ENCODE measurements at regions not wholly inside any gene's neighbourhood (a gene's known extent, or its start where the extent isn't known, plus 50 kb on each side); places are given as distances from the start of the nearest gene placed in this dataset.

- DNase-seq (ENCODE audit: low spot score) = no peak
- TF ChIP-seq CTCF (IDR thresholded peaks at IDR 0.05; ENCODE audit: extremely low read depth, missing control alignments) = no peak
These were observed 77.0 kb downstream of the LUZP4 start for GRCh38 chrX:115366535-115366934.

GRCh38 chrX:115367455-115367854, 77.9 kb downstream of the LUZP4 start:
- no peak for TF ChIP-seq CTCF (IDR thresholded peaks at IDR 0.05; ENCODE audit: extremely low read depth, missing control alignments)
- no peak for DNase-seq (ENCODE audit: low spot score)

GRCh38 chrX:115367951-115368350, 78.4 kb downstream of the LUZP4 start:
- no peak for TF ChIP-seq CTCF (IDR thresholded peaks at IDR 0.05; ENCODE audit: extremely low read depth, missing control alignments)
- no peak for DNase-seq (ENCODE audit: low spot score)

- DNase-seq (ENCODE audit: low spot score) = no peak
- no peak for TF ChIP-seq CTCF (IDR thresholded peaks at IDR 0.05; ENCODE audit: extremely low read depth, missing control alignments)
These were observed 79.4 kb downstream of the LUZP4 start for GRCh38 chrX:115368876-115369275.

GRCh38 chrX:115372152-115372551, 82.6 kb downstream of the LUZP4 start:
- DNase-seq (ENCODE audit: low spot score) = no peak
- no peak for TF ChIP-seq CTCF (IDR thresholded peaks at IDR 0.05; ENCODE audit: extremely low read depth, missing control alignments)

- no peak for DNase-seq (ENCODE audit: low spot score)
- TF ChIP-seq CTCF (IDR thresholded peaks at IDR 0.05; ENCODE audit: extremely low read depth, missing control alignments) = no peak
These were observed 83.8 kb downstream of the LUZP4 start for GRCh38 chrX:115373308-115373707.

- no peak for DNase-seq (ENCODE audit: low spot score)
- no peak for TF ChIP-seq CTCF (IDR thresholded peaks at IDR 0.05; ENCODE audit: extremely low read depth, missing control alignments)
These were observed 89.0 kb downstream of the LUZP4 start for GRCh38 chrX:115378471-115378870.
